ENCODE measurements at regions not wholly inside any gene's neighbourhood (a gene's known extent, or its start where the extent isn't known, plus 50 kb on each side); places are given as distances from the start of the nearest gene placed in this dataset.

DNA sequence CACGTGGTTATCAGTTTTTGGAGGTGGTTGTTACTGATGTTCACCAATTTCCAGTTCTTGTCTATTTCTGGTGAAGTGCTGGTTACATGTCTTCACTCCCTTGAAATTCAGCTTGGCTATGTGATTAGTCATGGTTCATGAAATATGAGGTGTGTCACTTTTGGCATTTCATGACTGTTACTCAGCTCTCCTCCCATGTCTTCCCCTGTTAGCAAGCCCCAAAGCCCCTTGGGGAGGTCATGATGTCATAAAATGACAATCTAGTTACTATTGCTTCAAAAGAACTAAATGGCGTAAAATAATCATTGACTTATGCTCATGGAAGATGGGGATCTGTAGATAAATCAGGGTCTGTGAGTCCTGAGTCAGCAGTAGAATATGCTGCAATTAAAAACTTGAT is 425.1 kb downstream of the SETD4 start:
- TF ChIP-seq POLR2A (IDR thresholded peaks at IDR 0.05; ENCODE audit: low read length), result no peak
- TF ChIP-seq GATA1 (IDR thresholded peaks at IDR 0.05; ENCODE audit: low read depth, low read length), result no peak

Measured in erythroblast (primary cell).